Smooth muscle cell of the brain vasculature (primary cell): ENCODE measurements at regions not wholly inside any gene's neighbourhood (a gene's known extent, or its start where the extent isn't known, plus 50 kb on each side); places are given as distances from the start of the nearest gene placed in this dataset.

Experiments
- DNase-seq: peaks from one replicate; pipeline ENCODE4 v3.0.0-alpha.2; 2012; ENCODE audit warnings: low read depth, low spot score

DNA sequence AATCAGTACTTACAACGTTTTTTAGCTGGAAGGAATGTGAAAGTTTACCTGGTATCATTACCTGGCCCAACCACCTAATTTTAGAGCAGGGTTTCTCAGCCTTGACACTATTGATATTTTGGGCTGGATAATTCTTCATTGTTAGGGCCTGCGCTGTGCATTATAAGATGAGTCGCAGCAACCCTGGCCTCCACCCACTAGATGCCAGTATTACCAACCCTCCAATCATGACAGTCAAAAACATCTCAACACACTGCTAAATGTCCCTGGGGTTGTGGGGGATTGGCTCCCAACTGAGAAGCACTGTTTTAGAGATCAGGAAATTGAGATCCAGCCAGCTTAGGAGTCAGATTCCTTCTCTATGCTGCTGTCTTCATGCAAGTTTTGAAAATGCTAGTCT is 265.3 kb upstream of the TCF4 start:
- DNase-seq, result no peak

DNA sequence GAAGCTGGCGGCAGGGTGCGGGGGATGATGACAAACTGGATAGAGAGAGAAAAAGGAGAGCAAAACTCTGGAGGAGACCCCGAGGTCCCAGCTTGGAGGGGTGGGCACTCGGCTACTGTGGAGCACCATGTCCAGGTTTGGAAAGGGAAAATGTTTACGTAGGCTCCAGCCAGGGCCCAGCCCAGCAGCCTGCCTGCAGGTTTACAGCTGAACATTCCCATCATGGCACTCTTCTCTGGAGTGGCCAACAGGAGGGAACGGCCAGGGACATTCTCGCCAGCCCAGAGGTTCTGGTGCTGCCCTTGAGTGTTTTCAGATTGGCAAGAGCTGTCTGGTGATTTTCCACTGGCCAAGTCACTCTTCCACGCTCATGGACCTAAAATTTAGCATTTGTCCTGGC is 262.9 kb upstream of the TCF4 start:
- DNase-seq, result no peak

DNA sequence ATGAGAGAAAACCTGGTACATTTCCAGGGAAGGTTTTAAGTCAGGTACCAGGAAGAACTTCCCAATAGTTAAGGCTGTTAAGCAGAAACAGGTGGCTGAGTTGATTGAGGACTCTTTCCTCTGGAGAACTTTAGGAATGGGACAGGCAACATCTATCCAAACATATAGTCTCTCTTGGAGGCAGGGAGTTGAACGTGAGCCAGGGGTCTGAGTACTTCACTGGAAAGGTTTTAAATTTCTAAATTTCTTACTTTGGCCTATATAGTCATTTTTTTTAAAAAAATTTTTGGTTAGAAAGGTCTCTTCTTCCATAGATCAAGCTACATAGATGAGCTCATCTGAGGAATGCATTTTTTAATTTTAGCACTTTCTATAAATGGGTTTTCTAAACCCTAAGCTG is 261.4 kb upstream of the TCF4 start:
- DNase-seq, result no peak

DNA sequence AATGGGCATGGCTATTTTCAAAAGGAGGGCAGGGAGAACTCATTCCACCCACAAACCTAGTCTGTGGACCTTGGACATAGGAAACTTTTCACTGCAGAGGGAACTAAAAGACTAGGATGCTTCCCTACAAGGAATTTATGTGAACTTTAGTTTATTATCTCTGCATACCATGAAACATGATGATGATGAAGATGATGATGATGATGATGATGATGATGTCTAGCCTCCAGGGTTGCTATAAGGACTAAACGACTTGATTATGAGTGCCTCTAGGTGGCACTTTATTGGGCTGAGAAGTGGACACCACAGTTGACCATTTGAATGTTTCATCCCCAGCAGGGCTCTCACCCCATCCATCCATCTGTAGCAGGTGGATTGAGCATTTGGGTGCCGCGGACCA is 260.0 kb upstream of the TCF4 start:
- no peak for DNase-seq

DNA sequence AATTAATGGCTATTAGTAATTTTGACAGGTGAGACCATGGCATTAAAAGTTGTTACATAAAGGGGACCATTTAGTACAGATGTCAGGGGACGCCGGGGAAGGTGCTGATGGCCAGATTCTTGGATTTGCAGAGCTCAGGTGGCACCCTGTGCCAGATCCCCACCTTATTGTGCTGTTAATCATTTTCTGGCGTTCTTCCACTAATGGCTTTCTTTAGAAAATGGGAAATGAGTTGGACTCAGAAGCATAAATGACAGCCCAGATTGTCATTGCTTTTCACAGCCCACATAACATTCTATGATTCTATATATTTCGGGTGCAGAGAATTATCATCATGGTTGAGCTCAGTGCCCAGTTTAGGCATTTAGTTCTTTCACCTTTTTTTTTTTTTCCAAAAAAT is 257.2 kb upstream of the TCF4 start:
- DNase-seq, result no peak

DNA sequence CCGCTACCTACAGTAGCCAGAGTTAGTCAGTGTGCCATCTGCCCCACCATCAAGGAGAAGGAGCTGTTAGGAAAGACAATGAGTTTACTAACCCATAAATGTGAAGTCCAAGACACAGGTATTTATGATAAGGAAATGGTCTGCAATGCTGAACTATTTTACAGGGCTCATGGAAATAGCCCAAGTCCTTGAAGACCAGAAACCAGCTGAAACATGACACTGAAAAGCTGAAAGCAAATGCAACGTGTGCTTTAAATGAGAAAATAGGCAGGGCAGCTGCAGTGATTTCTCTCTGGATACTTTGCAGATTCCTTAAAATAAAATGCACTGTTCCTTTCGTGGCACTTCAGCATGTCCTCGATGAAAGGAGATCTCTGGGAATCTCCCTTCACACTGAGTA is 256.4 kb upstream of the TCF4 start:
- DNase-seq, result no peak

- no peak for DNase-seq
Observed at GRCh38 chr18:55841314-55841713, 253.3 kb upstream of the TCF4 start.

DNA sequence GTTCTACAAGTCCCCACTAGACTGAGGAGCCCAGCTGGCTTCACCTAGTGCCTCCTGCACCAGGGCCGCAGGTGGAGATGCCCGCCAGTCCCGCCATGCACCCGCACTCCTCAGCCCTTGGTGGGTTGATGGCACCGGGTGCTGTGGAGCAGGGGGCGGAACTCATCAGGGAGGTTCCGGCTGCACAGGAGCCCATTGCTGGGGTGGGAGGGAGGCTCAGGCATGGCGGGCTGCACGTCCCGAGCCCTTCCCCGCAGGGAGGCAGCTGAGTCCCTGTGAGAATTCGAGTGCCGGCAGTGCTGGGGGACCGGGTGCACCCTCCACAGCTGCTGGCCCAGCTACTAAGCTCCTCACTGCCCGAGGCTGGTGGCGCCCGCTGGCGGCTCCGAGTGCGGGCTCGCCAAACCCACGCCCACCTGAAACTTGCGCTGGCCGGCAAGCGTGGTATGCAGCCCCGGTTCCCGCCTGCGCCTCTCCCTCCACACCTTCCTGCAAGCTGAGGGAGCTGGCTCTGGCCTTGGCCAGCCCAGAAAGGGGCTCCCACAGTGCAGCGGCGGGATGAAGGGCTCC is 252.7 kb upstream of the TCF4 start:
- DNase-seq, result no peak

DNA sequence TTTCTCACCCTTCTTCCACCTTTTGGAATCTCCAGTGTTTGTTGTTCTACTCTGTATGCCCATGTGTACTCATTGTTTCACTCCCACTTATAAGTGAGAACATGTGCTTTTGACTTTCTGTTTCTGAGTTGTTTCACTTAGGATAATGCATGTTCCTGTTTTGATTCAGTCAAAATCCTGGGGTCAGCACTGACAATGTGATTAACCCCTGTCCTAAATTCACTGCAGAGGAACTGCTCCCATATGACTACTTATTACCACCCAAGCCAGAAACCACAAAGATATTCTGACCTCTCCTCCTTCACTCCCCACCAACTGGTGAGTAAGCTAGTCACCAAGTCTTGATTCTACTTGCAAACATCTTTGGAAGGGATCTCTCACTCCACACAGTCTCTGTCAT is 251.4 kb upstream of the TCF4 start:
- peak; percentile 60 for DNase-seq

GRCh38 chr18:55838841-55839240 is 250.8 kb upstream of the TCF4 start:
- DNase-seq, result peak; percentile 46

DNA sequence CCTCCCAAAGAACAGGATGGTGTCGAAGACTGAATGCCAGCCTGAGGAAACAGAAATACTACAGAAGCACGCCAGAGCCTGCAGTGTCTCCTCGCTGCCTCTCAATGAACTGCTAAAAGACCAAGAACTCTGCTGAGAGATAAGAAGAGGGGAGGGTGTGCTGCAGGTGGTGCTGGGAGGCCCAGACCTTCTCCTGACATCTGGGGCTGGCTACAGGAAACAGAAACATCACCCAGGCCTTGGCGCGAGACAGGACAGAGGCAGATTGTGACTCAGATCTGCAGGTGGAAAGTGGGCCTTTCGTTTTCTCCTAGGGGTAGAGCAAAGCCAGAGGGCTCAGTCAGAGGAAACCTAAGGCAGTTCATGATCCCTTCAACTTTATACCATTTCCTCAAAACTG is 250.3 kb upstream of the TCF4 start:
- DNase-seq, result no peak

DNA sequence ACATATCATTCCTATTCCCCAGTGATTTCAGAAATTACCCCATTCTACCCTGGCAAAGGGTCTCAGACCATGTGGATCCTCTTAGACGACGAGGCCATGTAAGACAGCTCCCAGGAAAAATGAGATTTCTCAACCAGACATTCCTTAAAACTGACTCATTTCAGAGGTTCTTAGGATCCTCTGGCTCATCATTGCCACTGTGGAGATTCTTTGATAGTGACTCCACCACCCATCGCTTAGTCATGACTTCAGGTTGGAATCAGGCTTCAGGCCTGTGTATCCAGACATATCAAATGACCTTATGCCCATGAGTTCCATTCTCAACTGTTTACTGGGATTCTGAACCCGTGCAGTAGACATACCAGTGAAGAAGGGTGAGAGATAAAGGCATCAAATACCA is 245.6 kb upstream of the TCF4 start:
- peak; percentile 65 for DNase-seq

DNA sequence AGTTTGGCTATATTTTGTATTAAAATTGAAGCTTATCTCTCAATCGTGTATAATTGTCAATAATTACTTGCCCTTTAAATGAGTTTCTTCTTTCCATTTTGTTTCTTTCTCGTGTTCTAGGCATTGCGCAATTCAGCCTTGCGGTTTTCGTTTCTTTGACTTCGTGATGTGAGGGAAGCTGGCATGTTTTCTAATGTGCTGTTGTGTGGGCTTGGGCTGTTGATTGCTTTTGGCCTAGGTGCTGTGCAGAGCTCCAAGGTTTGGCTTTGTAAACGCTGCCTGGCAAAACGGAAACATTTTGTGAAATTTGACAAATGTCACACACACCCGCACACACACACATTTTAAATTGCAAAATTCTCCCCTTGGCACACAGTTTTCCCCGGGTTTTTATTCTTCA is 242.6 kb upstream of the TCF4 start:
- DNase-seq, result no peak

GRCh38 chr18:55821219-55821618 is 233.2 kb upstream of the TCF4 start:
- no peak for DNase-seq

GRCh38 chr18:55819448-55819847 is 231.5 kb upstream of the TCF4 start:
- no peak for DNase-seq

DNA sequence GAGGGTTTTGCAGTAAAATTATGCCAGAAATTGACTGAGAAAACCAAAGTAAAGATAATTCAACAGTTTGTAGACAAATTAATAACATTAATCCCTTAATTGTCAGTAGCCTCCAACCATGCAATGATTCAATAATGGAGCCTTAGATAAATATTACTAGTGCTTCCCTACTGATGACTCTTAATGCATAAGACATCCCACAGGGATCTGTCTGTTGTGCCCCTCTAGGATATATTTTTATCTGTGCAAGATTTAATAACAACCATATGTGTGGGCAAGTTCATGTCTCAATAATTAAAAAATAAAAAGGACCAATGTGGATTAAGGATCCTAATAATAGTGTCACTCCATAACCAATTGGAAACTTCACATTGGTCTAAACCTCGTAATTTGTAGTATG is 230.3 kb upstream of the TCF4 start:
- DNase-seq, result no peak

GRCh38 chr18:55811925-55812324 is 223.9 kb upstream of the TCF4 start:
- no peak for DNase-seq

DNA sequence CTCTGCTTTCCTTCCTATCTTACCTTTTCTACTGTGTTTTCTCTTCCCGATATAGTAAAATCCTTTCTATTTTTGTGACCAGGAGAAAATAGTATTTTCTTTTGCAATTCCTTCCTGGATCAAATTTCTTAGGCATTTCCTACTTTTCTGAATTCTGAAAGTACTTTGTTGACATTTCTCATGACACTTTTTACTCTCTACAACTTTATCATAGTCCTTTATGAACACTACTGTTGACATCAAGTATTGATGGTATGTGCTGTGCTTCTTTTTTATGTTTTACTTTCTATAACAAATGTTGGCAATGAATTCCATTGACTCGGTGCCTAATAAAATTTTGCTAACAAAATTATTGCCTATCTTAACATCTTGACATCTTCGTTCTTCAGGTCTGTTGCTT is 217.7 kb upstream of the TCF4 start:
- DNase-seq, result no peak

DNA sequence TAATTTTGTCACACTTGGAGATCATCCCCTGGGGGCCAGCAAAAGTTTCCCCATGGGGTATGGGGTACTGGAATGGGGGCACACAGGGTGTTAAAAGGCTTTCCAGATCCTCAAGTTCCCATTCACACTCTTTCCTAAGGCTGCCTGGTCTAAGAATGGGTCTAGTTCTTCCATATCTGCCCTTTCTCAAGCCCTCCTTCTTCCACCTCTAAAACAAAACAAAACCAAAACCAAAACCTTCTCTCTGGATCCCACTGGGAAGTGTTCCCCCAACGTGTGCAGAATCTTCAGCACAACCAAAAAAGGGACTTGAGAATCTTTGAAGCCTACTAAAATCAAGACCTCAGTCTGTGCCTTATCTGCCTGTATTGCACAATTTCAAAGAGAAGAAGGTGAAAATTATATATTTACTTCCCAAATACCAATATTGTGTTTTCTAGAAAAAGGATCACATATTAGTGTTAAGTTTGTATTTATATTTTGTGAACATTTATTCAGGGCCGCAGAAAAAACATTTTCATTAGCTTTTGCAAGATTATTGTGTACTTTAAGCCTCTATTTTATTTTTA is 207.2 kb upstream of the TCF4 start:
- DNase-seq, result no peak

GRCh38 chr18:55794288-55795052 is 206.5 kb upstream of the TCF4 start:
- no peak for DNase-seq

DNA sequence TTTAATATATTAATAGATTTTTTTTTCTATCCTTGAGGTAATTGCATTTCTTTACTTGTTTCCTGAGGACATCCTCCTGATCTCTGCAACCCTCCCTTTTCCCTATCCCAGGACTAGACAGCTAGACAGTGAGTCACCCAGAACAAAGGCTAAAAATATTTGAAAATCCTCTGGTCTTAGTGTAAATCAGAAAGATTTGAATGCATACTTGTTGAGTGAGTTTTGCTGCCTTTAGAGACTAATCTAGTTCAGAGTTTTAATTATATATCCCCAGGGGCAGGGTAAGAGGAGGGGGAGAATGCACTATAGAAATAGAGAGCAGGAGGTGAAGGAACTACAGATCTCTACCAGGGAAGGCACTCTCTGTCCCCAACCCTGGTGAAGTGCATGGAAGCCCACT is 202.3 kb upstream of the TCF4 start:
- no peak for DNase-seq

DNA sequence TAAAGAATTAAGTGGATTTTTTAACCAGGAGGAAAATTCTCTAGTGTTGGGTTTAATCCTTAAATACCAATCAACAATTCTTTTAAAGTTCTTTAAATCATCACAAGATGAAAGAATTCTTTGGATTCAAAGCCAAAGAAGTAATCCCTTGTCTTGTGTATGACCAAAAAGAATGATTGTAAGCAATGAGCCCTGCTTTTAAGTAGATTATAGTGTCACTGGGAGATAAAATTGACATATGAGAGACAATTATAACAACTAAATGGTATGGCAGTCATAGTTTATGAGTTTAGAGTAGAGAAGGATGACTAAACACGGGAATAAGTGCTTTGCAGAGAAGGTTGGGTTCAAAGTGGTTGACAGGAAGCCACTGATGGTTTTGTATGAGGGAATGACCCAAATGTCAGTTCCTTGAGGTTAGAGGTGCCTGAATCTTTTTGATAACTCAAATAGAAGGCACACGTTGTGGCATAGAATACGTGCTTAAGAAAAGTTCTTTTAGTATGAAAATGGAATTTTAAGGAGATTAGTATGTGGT is 199.6 kb upstream of the TCF4 start:
- DNase-seq, result no peak

GRCh38 chr18:55786651-55787272 is 198.8 kb upstream of the TCF4 start:
- no peak for DNase-seq
